ENCODE measurements at regions not wholly inside any gene's neighbourhood (a gene's known extent, or its start where the extent isn't known, plus 50 kb on each side); places are given as distances from the start of the nearest gene placed in this dataset.

GRCh38 chr12:97790281-97790680 lies 327.7 kb downstream of the RMST start:
- Histone ChIP-seq H4K20me1 (ENCODE audit: low read depth, low read length) (no peaks in the 10 kb centered on the region), H3F3A (ENCODE audit: insufficient read depth) (no peaks in the 10 kb centered on the region)

GRCh38 chr12:97797473-97797872 lies 334.9 kb downstream of the RMST start:
- no peak for TF ChIP-seq EZH2phosphoT487 (conservative IDR thresholded peaks at IDR 0.05; ENCODE audit: low read length)
- TF ChIP-seq CTCF (IDR thresholded peaks at IDR 0.05; ENCODE audit: insufficient read depth, low read length, poor library complexity, severe bottlenecking): no peak
- Histone ChIP-seq H3K27ac (ENCODE audit: low read depth, low read length) (no peak overlapping the region), H2AFZ (ENCODE audit: low read depth, low read length, severe bottlenecking) (no peak overlapping the region), H3K9ac (ENCODE audit: low read length) (no peak overlapping the region), H4K20me1 (ENCODE audit: low read depth, low read length) (no peaks in the 10 kb centered on the region), H3K4me3 (ENCODE audit: insufficient read depth, low read length, poor library complexity, severe bottlenecking) (no peak overlapping the region), H3F3A (ENCODE audit: insufficient read depth) (no peaks in the 10 kb centered on the region), H3K4me2 (ENCODE audit: low read depth, low read length, poor library complexity, severe bottlenecking) (no peak overlapping the region), H3K36me3 (ENCODE audit: low read length) (no peaks in the 10 kb centered on the region), H3K9me2 (replicated peaks; ENCODE audit: insufficient read depth, low read length) (no peaks in the 10 kb centered on the region), H3K27me3 (ENCODE audit: low read length) (no peaks in the 10 kb centered on the region), H3K9me3 (ENCODE audit: insufficient read depth, low read length) (0 out of 2 replicates have a peak, but pooled peaks cover 2% of the 10 kb centered on the region), H3K79me2 (ENCODE audit: insufficient read depth, low read length) (no peaks in the 10 kb centered on the region)

More at GRCh38 chr12:97790281-97790680, 327.7 kb downstream of the RMST start:
- H3K9me2 ChIP-seq (replicated peaks; ENCODE audit: insufficient read depth, low read length): no peaks in the 10 kb centered on the region
- no peak overlapping the region for H3K4me2 ChIP-seq (ENCODE audit: low read depth, low read length, poor library complexity, severe bottlenecking)
- H3K27ac ChIP-seq (ENCODE audit: low read depth, low read length): no peak overlapping the region
- H3K79me2 ChIP-seq (ENCODE audit: insufficient read depth, low read length): no peaks in the 10 kb centered on the region
- H3K4me3 ChIP-seq (ENCODE audit: insufficient read depth, low read length, poor library complexity, severe bottlenecking): no peak overlapping the region
- TF ChIP-seq CTCF (IDR thresholded peaks at IDR 0.05; ENCODE audit: insufficient read depth, low read length, poor library complexity, severe bottlenecking): no peak
- TF ChIP-seq EZH2phosphoT487 (conservative IDR thresholded peaks at IDR 0.05; ENCODE audit: low read length): no peak
- no peaks in the 10 kb centered on the region for H3K36me3 ChIP-seq (ENCODE audit: low read length)
- 0 out of 2 replicates have a peak, but pooled peaks cover 3% of the 10 kb centered on the region for H3K9me3 ChIP-seq (ENCODE audit: insufficient read depth, low read length)
- H2AFZ ChIP-seq (ENCODE audit: low read depth, low read length, severe bottlenecking): no peak overlapping the region
- H3K9ac ChIP-seq (ENCODE audit: low read length): no peak overlapping the region
- no peaks in the 10 kb centered on the region for H3K27me3 ChIP-seq (ENCODE audit: low read length)

GRCh38 chr12:97800561-97800960 lies 338.0 kb downstream of the RMST start:
- Histone ChIP-seq H3K36me3 (ENCODE audit: low read length) (no peaks in the 10 kb centered on the region), H4K20me1 (ENCODE audit: low read depth, low read length) (no peaks in the 10 kb centered on the region), H3K4me2 (ENCODE audit: low read depth, low read length, poor library complexity, severe bottlenecking) (no peak overlapping the region), H3K9me3 (ENCODE audit: insufficient read depth, low read length) (no peaks in the 10 kb centered on the region), H3K79me2 (ENCODE audit: insufficient read depth, low read length) (no peaks in the 10 kb centered on the region), H3K4me3 (ENCODE audit: insufficient read depth, low read length, poor library complexity, severe bottlenecking) (no peak overlapping the region), H3K27ac (ENCODE audit: low read depth, low read length) (no peak overlapping the region), H3K27me3 (ENCODE audit: low read length) (no peaks in the 10 kb centered on the region), H3F3A (ENCODE audit: insufficient read depth) (no peaks in the 10 kb centered on the region), H3K9ac (ENCODE audit: low read length) (no peak overlapping the region), H2AFZ (ENCODE audit: low read depth, low read length, severe bottlenecking) (no peak overlapping the region), H3K9me2 (replicated peaks; ENCODE audit: insufficient read depth, low read length) (no peaks in the 10 kb centered on the region)
- no peak for TF ChIP-seq CTCF (IDR thresholded peaks at IDR 0.05; ENCODE audit: insufficient read depth, low read length, poor library complexity, severe bottlenecking)
- no peak for TF ChIP-seq EZH2phosphoT487 (conservative IDR thresholded peaks at IDR 0.05; ENCODE audit: low read length)
